ENCODE measurements at regions not wholly inside any gene's neighbourhood (a gene's known extent, or its start where the extent isn't known, plus 50 kb on each side); places are given as distances from the start of the nearest gene placed in this dataset.
"Not testable (repeated sequence)": the region's sequence is repeated elsewhere in the genome, so short reads cannot be mapped to it uniquely, and the experiment has no call there.

DNA sequence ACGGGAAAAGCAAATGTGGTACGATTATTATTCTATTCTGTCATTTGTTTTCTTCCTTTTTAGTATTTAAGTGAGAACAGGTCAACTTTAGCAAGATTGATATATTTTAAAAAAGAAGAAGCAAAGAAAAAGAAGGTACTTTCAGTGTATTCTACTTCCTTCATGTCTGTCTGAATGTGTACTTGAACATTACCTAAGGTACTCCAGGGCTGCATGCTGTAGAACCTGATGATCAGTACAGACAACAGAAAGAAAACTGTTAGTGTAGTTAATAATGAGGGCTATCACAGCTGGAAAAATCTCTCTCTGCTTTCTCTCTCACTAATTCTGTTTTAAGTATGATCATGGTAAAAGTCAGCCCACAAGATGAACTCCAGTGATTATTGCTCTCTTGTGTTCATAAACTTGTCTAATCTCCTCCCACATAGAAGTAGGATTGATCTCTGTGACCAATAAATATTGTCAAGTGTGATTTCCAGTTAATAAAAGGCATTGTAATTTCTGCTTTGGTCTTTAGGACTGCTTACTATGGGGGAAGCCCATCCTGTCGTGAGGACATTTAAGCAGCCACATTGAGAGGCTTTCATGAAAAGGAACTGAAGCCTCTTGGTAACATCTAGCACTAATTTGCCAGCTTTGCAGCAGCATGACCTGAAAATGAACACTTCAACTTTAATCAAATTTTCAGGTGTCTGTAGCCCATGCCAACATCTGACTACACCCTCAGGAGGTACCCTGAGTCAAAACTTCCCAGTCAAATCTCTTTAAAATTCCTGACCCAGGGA is 864.0 kb upstream of the ACO1 start:
- DNase-seq, result no peak

DNA sequence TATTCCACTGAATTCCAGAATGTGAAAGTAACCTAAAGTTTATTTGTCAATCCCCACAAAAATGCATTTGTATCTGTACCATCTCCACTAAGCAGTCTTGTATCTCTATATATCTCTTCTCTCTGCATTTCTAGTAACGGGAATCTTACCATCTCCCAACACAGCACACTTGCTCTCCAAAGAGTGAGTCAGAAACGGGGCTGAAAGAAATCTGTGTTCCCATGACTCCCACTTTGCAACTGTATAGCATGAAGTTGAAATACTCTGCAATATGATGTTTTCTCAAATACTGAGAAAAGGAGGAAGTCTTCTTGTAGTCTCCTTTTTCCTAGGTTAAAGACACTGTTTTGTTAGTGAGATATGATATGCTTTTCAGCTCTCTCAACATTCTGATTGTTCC is 848.8 kb upstream of the ACO1 start:
- no peak for DNase-seq

GRCh38 chr9:31536471-31536870 is 848.0 kb upstream of the ACO1 start:
- peak; percentile 55 for DNase-seq

DNA sequence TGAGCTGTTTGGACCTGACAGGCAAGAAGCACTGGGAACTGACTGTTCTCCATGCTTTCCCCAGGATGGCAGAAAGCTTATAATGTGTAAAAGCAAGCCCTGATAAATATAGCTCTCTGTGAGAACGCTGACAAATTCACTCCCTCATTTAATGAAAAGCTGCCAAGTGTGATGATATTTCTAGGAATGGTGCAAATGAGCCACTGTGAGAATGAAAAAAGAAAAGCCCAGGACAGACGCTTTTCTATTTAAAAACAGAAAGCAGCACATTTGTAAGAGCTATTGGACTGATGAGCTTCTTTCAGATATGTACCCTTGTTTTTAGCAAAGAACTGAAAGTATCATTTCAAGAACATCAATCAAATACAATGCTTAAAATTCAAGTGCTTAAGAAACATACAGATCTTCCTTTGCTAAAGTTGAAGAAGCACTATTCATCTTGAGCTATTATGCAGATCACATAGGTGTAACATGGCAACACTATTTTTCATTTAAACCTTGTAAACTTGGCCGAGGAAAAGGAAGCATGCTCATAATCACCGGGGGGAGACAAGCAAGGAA is 842.6 kb upstream of the ACO1 start:
- DNase-seq, result peak; percentile 59

DNA sequence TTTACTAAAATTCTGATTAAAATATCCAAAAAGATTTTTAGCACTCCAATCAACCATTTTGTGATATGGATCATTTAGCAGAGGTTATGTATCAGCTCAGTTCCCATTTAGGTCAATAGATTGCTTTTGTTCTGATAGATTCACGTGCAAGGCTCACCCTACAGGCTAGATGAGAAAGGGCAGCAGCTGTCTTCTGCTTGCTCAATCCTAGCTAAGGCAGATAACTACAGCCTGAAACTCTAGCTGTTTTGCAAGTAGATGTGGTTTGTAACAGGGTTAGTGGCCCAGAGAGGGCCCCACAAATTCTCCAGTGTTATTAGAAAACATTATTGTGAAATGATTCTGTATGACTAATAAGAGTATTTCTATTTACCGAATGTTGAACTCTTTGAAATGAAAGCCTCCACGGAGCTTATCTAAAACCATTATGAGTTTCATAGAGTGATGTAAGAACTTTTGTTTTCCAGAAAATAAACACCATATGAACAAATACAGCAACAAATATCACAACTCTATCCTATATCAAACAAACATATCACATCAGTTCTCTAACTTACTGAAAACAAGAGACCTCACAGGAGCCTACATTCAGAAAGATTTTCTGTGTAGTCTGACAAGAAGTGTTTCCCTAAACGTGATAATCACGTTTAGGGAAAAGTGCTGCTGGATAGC is 841.9 kb upstream of the ACO1 start:
- peak; percentile 43 for DNase-seq

GRCh38 chr9:31554941-31555340 is 829.5 kb upstream of the ACO1 start:
- no peak for DNase-seq

DNA sequence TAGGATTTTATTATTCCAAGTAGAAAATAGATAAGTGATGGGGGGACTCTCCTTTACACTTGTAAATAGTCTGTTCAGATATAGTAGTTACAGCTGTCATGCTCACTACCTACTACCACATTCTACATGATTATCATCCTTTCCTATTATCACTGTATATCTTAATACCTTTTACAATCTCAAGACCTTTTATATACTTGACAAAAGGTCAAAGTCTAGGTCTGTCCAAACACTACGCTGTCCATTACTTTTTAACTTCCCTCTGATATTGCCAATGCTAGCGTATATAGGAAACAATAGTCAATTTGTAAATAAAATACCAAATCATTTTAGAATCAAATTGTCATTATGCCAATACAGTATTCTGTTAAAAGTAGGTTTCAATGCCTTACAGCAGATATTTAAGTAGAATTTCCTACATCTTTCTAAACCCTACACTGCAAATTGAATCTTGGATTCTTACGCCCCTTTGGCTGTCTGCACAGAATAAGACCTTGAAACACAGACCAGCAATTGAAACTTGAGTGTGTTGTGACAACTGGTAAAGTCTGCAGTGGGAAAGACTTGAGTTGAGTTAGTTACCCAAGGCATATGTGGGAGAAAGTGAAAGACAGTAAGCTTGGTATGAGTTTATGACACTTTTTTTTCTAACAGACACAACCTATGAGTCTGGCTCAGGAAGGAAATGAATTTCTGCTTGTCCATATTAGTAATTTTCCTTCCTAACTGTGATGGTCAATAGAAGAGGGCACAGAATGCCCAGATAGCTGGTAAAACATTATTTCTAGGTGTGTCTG is 827.6 kb upstream of the ACO1 start:
- DNase-seq, result no peak

DNA sequence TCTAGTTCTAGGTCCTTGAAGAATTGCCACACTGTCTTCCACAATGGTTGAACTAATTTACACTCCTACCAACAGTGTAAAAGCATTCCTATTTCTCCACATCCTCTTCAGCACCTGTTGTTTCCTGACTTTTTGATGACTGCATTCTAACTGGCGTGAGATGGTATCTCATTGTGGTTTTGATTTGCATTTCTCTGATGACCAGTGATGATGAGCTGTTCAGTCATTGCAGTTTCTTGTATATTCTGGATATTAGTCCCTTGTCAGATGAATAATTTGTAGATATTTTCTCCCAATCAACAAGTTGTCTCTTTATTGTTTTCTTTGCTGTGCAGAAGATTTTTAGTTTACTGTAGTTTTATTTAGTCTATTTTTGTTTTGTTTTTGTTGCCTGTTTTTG is 812.3 kb upstream of the ACO1 start:
- DNase-seq, result not testable (repeated sequence)

DNA sequence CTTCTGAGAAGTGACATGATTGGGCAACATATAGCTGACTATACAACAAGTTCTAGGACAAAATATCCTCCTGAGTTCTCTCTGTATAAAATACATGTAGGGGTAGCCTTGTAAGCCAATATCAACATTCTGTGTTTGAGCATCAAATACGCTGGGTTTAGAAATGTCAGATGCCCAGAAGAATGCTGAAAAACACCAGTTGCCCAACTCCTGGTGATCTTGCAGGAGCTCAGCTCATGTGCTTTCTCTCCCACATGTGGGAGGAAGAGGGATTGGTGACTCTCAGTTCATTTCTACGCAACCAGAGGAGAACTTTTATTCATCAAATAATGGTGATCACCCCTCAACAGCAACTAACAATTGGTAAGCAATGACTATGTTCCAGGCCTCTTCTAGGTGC is 810.9 kb upstream of the ACO1 start:
- DNase-seq, result no peak

DNA sequence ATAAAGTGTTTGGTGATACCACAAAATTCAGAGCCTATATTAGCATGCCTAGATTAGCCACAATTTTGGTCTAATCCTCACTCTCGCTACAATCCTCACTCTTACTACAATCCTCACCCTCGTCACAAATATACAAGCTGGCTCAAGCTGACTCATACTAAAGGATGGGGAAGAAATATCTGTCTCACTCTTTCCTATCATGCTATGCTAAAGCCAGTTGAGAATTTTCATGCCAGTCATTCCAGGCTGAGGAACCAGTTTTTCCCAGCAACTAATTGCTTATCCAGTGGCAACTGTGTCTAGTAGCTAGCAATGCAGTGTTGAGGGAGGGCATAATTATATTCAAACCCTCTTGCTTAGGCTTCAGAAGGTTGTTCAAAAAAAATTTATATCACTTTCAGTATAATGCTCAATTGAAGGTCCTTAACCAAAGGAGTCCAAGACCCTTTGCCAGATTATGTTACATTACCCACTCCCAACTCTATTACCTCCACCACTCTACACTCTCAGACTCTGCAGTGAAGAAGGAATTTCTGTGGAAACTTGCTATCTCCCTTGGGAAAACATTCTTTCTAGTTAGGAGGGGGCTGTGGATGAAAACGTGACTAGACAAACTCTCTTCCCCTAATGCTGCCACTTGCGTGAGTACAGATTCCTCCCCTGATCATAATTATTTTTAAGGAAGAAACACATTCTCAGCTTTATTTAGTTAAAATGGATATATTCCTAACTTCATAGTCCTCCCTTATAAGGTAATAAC is 810.3 kb upstream of the ACO1 start:
- DNase-seq, result no peak

DNA sequence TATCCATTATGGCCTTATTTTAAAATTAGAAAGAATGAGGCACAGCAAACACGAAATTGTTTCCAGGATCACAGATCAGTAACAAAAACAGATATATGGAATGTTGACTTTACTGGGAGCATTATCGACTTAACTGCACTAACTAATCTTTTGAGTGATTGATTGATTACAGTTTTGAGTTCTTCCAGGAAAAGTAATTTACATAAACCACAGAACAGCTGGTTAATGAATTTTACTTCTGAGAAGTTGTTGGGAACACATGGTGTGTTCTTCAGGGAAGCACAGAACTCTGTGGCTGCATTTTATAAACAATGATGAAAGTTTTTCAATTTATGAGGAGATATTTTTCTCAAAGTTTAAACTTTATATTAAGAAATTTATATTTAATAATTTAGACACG is 802.4 kb upstream of the ACO1 start:
- no peak for DNase-seq

DNA sequence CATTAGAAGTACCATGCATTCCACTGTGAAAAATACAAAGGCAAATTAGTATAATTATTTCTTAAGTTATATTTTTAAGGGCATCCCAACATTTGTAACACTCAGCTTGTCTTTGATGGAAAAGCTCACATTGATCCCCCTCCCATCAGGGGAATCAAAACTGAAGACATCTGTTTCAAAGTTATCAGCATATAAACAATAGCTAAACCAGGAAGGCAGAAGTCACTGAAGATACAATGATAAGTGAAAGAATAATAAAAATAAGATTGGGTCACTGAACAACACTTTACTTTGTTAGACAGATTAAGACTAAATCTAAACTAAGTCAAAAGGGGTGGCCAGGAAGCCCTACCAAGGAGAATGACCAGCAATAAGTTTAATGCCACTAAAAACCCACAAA is 801.9 kb upstream of the ACO1 start:
- DNase-seq, result no peak

DNA sequence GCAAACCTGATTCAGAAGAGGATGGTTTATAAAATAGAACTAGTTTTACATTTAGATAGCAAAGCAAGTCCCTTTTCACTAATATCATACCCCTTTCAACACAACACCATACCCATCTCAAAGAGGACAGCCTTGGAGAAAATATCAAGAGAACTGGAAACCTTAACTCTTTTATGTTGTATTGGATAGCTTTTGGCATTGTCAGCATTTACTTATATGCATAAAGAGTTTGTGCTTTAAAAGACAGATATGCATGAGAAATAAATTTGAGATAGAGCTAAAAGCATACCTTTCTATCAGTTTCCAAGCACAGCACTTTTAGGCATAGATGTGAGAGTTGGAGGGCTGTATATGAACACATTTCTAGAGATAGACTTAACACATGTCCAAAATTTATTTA is 799.3 kb upstream of the ACO1 start:
- no peak for DNase-seq

DNA sequence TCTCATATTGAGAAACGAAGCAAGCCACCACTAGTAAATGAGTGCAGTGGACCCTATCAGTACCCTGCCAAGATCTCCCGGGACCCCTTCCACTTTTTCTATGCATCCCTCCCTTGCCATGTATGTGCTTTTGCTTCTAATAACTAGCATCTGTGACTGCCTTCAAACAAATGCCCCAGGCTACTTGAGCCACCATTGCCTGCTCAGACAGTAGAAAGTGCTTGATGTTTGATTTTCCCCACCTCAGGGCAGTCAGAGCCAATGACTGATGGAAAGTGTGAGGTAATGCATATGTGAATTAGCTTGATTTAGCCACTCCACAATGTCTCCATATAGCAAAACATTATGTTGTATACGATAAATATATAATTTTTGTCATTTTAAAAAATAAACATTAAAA is 797.3 kb upstream of the ACO1 start:
- DNase-seq, result no peak

GRCh38 chr9:31588006-31588405 is 796.4 kb upstream of the ACO1 start:
- no peak for DNase-seq

GRCh38 chr9:31588756-31589155 is 795.7 kb upstream of the ACO1 start:
- no peak for DNase-seq

DNA sequence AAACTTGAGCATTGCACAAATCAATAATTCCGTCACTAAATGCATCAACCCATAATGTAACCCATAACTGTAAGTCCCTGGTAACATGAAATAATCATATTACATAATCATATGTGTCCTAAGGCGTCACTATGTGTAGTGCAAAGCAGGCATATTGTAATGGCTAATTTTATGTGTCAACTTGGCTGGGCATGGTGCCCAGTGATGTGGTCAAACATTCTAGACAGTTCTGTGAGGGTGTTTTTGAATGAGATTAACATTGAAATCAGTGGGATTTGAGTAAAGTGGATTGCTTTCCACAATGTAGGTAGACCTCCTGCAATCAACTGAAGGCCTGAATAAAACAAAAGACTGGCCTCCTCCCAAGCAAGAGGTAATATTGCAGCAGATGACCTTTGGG is 794.4 kb upstream of the ACO1 start:
- no peak for DNase-seq

DNA sequence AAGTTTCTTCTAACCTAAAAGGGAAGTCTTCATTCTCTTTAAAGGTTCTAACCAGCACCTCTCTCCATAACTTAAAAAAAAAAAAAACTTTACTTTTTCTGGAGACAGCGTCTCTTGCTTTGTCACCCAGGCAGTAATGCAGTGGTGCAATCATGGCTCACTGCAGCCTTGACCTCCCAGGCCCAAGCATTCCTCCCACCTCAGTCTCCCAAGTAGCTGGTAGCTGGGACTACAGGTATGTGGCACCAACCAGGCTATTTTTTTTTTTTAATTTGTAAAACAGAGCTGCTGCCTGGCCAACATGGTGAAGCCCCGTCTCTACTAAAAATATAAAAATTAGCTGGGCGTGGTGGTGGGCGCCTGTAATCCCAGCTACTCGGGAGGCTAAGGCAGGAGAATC is 787.4 kb upstream of the ACO1 start:
- not testable (repeated sequence) for DNase-seq

DNA sequence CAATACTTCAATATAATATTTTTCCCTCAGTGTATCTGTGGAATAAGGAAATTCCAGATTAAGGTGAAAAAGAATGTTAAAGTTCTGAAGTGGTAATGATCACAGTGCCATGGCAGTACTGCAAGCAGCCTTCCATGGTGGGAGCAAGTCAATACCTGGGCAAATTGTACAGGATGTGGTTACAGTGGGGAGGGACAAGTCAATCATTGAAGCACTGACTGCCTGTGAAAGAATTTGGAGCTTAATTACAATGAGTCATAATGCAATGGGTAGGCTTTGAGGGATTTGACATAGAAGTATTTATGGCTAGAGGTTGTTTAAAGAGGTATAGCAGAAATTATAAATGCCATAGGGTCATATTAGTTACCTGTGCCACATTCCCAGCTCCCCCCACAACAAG is 786.5 kb upstream of the ACO1 start:
- no peak for DNase-seq

- DNase-seq, result no peak
Observed at GRCh38 chr9:31601666-31602065, 782.8 kb upstream of the ACO1 start.

GRCh38 chr9:31604531-31604930 is 779.9 kb upstream of the ACO1 start:
- DNase-seq, result no peak

- DNase-seq, result no peak
Observed at GRCh38 chr9:31605164-31605563, 779.3 kb upstream of the ACO1 start.

Data from tongue (tissue), 1 donor.